Neutrophil (primary cell): ENCODE measurements at regions not wholly inside any gene's neighbourhood (a gene's known extent, or its start where the extent isn't known, plus 50 kb on each side); places are given as distances from the start of the nearest gene placed in this dataset.

Experiments
- H3K27ac ChIP-seq: fragments of 200-600 bp; sonication (generic); 2 replicates; pipeline ENCODE4 v1.5.1; 2016; ENCODE audit warnings: mild to moderate bottlenecking, moderate library complexity
- H3K27me3 ChIP-seq: fragments of 200-600 bp; sonication (generic); 2 replicates; pipeline ENCODE4 v1.6.0; 2016; ENCODE audit warnings: mild to moderate bottlenecking
- H3K36me3 ChIP-seq: fragments of 200-600 bp; sonication (generic); 2 replicates; pipeline ENCODE4 v1.5.1; 2017
- H3K4me1 ChIP-seq, 2 experiments: fragments of 200-600 bp in 1 of 2; sonication (generic) in 1 of 2; 1 replicate in 1 of 2; 2 replicates in 1 of 2; pipeline versions ENCODE4 v1.5.1 to v1.6.1; 2013 to 2016; ENCODE audit warnings: low read depth in 1 of 2, low read length in 1 of 2, mild to moderate bottlenecking in 1 of 2, moderate library complexity in 1 of 2; ENCODE audit not compliant: control insufficient read depth in 1 of 2, insufficient read depth in 1 of 2
- H3K4me3 ChIP-seq, 2 experiments: fragments of 200-600 bp in 1 of 2; sonication (generic) in 1 of 2; 1 replicate in 1 of 2; 2 replicates in 1 of 2; pipeline ENCODE4 v1.5.1; 2013 to 2016; ENCODE audit warnings: low read depth in 1 of 2, low read length in 1 of 2, mild to moderate bottlenecking in 1 of 2, moderate library complexity in 1 of 2
- H3K9me3 ChIP-seq: fragments of 200-600 bp; sonication (generic); 2 replicates; pipeline ENCODE4 v1.5.1; 2016
- TF ChIP-seq, protein P1 (sequence below): fragments of 200-600 bp; sonication (generic); IDR thresholded peaks from 2 replicates; pipeline ENCODE4 v1.5.1; 2016; ENCODE audit warnings: antibody characterized with exemption

DNA sequence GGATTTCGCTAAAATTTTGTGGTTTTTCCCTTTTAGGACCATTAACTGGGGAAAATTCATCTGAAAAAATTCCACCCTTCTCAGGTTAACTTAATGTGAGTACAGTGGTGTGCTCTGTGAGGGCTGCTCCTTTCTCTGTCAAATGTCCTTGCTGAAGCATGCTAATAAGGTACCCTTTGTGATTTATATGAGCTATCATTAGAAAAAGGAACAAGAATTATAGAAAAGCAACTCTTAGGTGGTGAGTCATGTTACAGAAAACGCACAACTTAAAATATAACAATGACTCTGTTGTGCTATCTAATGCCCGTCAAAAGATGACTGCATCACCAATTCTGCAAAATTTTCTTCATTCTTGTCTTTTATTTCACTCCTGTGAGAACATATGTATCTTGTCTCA is 162.0 kb upstream of the MAGI2 start:
- Histone ChIP-seq H3K4me3 (no peak overlapping the region), H3K27ac (no peak overlapping the region), H3K4me1 (no peaks in the 10 kb centered on the region), H3K36me3 (no peaks in the 10 kb centered on the region), H3K9me3 (no peaks in the 10 kb centered on the region), H3K27me3 (no peaks in the 10 kb centered on the region)
- TF ChIP-seq, protein P1, sequence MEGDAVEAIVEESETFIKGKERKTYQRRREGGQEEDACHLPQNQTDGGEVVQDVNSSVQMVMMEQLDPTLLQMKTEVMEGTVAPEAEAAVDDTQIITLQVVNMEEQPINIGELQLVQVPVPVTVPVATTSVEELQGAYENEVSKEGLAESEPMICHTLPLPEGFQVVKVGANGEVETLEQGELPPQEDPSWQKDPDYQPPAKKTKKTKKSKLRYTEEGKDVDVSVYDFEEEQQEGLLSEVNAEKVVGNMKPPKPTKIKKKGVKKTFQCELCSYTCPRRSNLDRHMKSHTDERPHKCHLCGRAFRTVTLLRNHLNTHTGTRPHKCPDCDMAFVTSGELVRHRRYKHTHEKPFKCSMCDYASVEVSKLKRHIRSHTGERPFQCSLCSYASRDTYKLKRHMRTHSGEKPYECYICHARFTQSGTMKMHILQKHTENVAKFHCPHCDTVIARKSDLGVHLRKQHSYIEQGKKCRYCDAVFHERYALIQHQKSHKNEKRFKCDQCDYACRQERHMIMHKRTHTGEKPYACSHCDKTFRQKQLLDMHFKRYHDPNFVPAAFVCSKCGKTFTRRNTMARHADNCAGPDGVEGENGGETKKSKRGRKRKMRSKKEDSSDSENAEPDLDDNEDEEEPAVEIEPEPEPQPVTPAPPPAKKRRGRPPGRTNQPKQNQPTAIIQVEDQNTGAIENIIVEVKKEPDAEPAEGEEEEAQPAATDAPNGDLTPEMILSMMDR, result no peak

DNA sequence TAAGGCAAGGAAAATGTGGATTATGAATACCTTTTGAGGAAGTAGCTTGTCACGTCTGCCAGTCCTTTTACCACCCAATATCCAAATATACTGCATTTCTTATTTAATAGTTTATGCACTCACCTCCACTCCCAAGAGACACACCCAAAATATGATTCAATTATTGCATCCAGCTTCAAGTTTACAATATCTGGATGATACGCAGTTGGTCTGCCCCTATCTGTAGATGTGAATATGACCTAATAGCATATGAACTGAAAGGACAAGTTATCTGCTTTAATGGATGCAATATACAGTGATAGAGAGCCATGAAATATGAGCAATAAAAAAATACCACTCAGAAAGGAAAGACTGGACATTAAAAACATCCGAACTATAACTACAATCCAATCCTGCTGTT is 159.4 kb upstream of the MAGI2 start:
- H3K4me3 ChIP-seq, result no peak overlapping the region
- H3K9me3 ChIP-seq, result no peaks in the 10 kb centered on the region
- no peaks in the 10 kb centered on the region for H3K27me3 ChIP-seq
- H3K4me1 ChIP-seq, result no peaks in the 10 kb centered on the region
- H3K36me3 ChIP-seq, result no peaks in the 10 kb centered on the region
- no peak overlapping the region for H3K27ac ChIP-seq
- TF ChIP-seq, protein P1, result no peak

DNA sequence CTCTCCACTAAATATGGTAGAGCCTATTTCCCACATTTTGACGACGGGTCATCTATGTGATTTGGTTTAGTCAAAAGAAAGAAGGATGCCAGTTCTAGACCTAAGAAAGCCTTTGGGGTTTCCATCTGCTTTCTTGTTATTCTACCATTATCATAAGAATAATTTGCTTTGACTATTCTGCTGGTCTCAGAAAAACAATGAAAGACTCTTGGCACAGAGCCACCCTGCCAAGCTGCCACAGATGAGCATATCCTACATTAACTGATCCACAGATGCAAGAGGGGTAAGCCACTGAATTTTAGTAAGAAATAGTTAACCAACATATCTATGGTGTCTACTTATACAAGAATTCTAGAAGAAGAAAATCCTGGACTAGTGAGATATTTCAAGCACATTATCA is 158.6 kb upstream of the MAGI2 start:
- H3K4me1 ChIP-seq, result no peaks in the 10 kb centered on the region
- H3K36me3 ChIP-seq, result no peaks in the 10 kb centered on the region
- H3K27ac ChIP-seq, result no peak overlapping the region
- TF ChIP-seq, protein P1, result no peak
- no peaks in the 10 kb centered on the region for H3K9me3 ChIP-seq
- H3K27me3 ChIP-seq, result no peaks in the 10 kb centered on the region
- H3K4me3 ChIP-seq, result no peak overlapping the region

DNA sequence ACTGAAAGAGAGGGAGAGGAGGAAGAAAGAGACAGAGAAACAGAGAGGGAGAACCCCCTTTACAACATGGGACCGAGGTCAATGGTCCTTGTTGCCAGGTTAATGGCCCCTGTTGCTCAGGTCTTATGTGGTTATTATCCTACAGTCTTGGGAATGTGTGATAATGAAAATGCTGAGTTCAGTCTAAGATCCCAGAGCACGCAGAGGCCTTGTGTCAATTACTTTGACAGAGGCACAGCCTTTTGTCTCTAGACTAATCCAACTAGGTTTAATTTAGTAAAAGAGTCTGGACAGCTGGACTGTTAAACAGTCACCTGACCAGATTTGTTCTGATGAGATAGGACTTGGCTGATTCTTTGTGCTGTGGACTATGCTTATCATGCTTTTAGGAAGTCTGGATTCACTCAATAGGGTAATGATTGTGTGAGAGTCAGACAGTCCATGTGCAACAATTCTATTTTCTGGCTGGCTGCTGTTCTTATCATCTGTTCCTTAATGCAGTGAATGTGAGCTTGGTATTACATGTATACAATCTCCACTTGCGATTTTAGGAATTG is 157.4 kb upstream of the MAGI2 start:
- Histone ChIP-seq H3K4me3 (no peak overlapping the region), H3K27me3 (no peaks in the 10 kb centered on the region), H3K9me3 (no peaks in the 10 kb centered on the region), H3K4me1 (no peaks in the 10 kb centered on the region), H3K36me3 (no peaks in the 10 kb centered on the region), H3K27ac (no peak overlapping the region)
- TF ChIP-seq, protein P1, result no peak

DNA sequence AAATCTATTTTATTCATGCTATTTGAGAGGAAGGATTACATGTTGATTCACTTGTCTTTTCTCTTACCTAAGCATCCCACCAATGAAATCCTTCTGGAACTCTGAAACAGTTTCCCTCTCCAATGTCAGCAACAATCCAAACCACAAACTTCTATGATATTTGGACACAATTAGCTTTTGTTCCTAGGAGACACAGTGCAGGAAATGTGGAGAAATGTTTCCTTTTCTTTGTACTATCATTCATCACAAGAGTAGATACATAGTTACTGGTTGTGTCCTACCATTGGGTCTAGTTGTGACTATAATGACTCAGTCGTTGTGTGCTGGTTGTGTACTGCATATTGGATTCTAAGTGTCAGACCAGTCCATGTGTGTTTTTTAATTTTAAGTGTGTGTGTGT is 156.8 kb upstream of the MAGI2 start:
- Histone ChIP-seq H3K27ac (no peak overlapping the region), H3K36me3 (no peaks in the 10 kb centered on the region), H3K27me3 (no peaks in the 10 kb centered on the region), H3K4me3 (no peak overlapping the region), H3K9me3 (no peaks in the 10 kb centered on the region), H3K4me1 (no peaks in the 10 kb centered on the region)
- TF ChIP-seq, protein P1, result no peak

DNA sequence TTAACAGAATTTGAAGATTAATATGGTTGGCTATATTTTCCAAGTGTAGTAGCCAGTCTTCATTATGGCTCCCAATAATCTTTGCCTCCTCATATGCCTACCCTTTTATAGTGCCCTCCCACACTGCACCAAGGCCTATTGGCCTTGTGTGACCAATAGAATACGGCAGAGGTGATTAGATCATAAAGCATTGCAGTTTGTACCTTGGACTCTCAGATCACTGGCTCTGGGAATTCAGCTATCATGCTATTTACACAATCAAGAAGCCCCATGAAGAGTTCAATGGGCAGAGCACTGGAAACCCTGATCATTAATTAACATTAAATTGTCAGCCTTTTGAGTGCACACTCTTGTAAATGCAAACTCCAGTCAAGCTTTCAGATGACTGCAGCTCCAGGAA is 154.5 kb upstream of the MAGI2 start:
- Histone ChIP-seq H3K4me1 (no peaks in the 10 kb centered on the region), H3K36me3 (no peaks in the 10 kb centered on the region), H3K27me3 (no peaks in the 10 kb centered on the region), H3K27ac (no peak overlapping the region), H3K4me3 (no peak overlapping the region), H3K9me3 (no peaks in the 10 kb centered on the region)
- TF ChIP-seq, protein P1, result no peak
